Panc1 (cell line): ENCODE measurements at regions not wholly inside any gene's neighbourhood (a gene's known extent, or its start where the extent isn't known, plus 50 kb on each side); places are given as distances from the start of the nearest gene placed in this dataset.

Experiments
- ATAC-seq: fragments of 200-7000 bp; cut with Tn5 transposase; 2 replicates; pipeline ENCODE4 v1.9.1; 2020; ENCODE audit warnings: mild to moderate bottlenecking, moderate library complexity
- BruUV-seq: library from RNA; stranded (reverse); fragments of 400-500 nt; replicated peaks from 2 replicates; lab custom pipeline; 2021; lab: Mats Ljungman, UMichigan
- CTCF ChIA-PET: fragments of 300-600 bp; sonication (Branson Sonifier 250); formaldehyde crosslinking; loops from one replicate; lab custom pipeline; 2022; ENCODE audit warnings: antibody characterized with exemption; lab: Charles Lee
- POLR2A ChIA-PET: fragments of 300-600 bp; sonication (Branson Sonifier 250); formaldehyde crosslinking; loops from one replicate; lab custom pipeline; 2022; ENCODE audit warnings: antibody characterized with exemption; lab: Charles Lee
- DNase-seq: peaks from one replicate; pipeline ENCODE4 v3.0.0-alpha.2; 2010; ENCODE audit warnings: low read depth, low spot score
- H3K27ac ChIP-seq: 2 replicates; pipeline ENCODE4 v1.5.1; 2011; ENCODE audit warnings: mild to moderate bottlenecking, low read length, inconsistent platforms
- H3K27me3 ChIP-seq: fragments of 200-500 bp; sonication (Bioruptor generic); 2 replicates; pipeline ENCODE4 v1.6.0; 2014; ENCODE audit warnings: low read length, inconsistent platforms; ENCODE audit not compliant: control insufficient read depth, insufficient read depth
- H3K36me3 ChIP-seq: fragments of 200-500 bp; sonication (Bioruptor generic); 2 replicates; pipeline ENCODE4 v1.5.1; 2014; ENCODE audit warnings: inconsistent platforms, mild to moderate bottlenecking, low read length, moderate library complexity; ENCODE audit not compliant: control insufficient read depth, insufficient read depth
- H3K4me1 ChIP-seq: 2 replicates; pipeline ENCODE4 v1.5.1; 2011; ENCODE audit warnings: inconsistent platforms, mild to moderate bottlenecking, low read length, moderate library complexity; ENCODE audit not compliant: control insufficient read depth, insufficient read depth
- H3K4me3 ChIP-seq, 2 experiments: 2 replicates each; pipeline ENCODE4 v1.5.1; 2011 to 2012; ENCODE audit warnings: low read depth in 2 of 2, low read length in 2 of 2, mild to moderate bottlenecking in 2 of 2, inconsistent platforms in 1 of 2, moderate library complexity in 1 of 2
- H3K9me3 ChIP-seq: fragments of 200-500 bp; sonication (Bioruptor generic); 2 replicates; pipeline ENCODE4 v1.5.1; 2014; ENCODE audit warnings: low read depth, mild to moderate bottlenecking, inconsistent platforms, low read length, moderate library complexity; ENCODE audit not compliant: control insufficient read depth, insufficient read depth
- CTCF ChIP-seq: fragments of 450-650 bp; IDR thresholded peaks from 2 replicates; pipeline ENCODE4 v1.5.1; 2017; ENCODE audit warnings: mild to moderate bottlenecking
- POLR2AphosphoS5 ChIP-seq: IDR thresholded peaks from 2 replicates; pipeline ENCODE4 v1.6.1; 2012; ENCODE audit warnings: mild to moderate bottlenecking, low read depth, low read length, moderate library complexity
- REST ChIP-seq, 2 experiments: IDR thresholded peaks; 2 replicates each; pipeline ENCODE4 v1.6.1; 2011 to 2012; ENCODE audit warnings: low read depth in 2 of 2, control low read depth in 1 of 2, low read length in 1 of 2, mild to moderate bottlenecking in 1 of 2, moderate library complexity in 1 of 2; ENCODE audit not compliant: insufficient read depth in 1 of 2
- SIN3A ChIP-seq: IDR thresholded peaks from 2 replicates; pipeline ENCODE4 v1.6.1; 2012; ENCODE audit warnings: low read depth, mild to moderate bottlenecking, low read length, moderate library complexity, borderline replicate concordance; ENCODE audit not compliant: insufficient read depth
- TCF7L2 ChIP-seq: IDR thresholded peaks from 2 replicates; pipeline ENCODE4 v1.6.1; 2011; ENCODE audit warnings: mild to moderate bottlenecking, low read depth, low read length, inconsistent platforms
- in situ Hi-C: cut with HindIII; loops from 2 replicates; pipeline ENCODE4 v1.10.0; 2016; ENCODE audit warnings: low sequenced_read_pairs, low pct_unique_long_range_greater_than_20kb
- intact Hi-C: fragments of 100-400 bp; cut with micrococcal nuclease; formaldehyde crosslinking; loops from one replicate; pipeline ENCODE4 v1.10.0; 2022; ENCODE audit not compliant: unreplicated experiment

- no peaks in the 10 kb centered on the region; the same call in 1 of the 2 replicates for H3K4me1 ChIP-seq
- ChIA-PET POLR2A (interaction anchor here (0.5 kb wide), 1 partner anchor 164 kb away, joined by 5 read pairs; no protein-coding TSS in a partner anchor), CTCF (interaction anchor here (0.6 to 1.9 kb wide), 8 partner anchors 31 to 210 kb away, joined by 3 to 15 read pairs (median 4); no protein-coding TSS in a partner anchor)
- peak; percentile 22 for DNase-seq
- no TSS peak for BruUV-seq
- H3K36me3 ChIP-seq: no peaks in the 10 kb centered on the region
- in situ Hi-C loops: no loop called here
- no peaks in the 10 kb centered on the region for H3K27me3 ChIP-seq
- peak; percentile 93 for ATAC-seq
- TF ChIP-seq POLR2AphosphoS5 (no peak), SIN3A (no peak), REST (IDR thresholded peaks at IDR 0.05; ENCODE audit: insufficient read depth in 1 of 2, low read depth in 2 of 2, low read length in 1 of 2) (no peak), CTCF (peak; percentile 88)
- peak overlapping the region in 1 of 2 experiments; percentile 13; a peak in 2 of 4 replicates for H3K4me3 ChIP-seq
- H3K9me3 ChIP-seq: no peaks in the 10 kb centered on the region
- H3K27ac ChIP-seq: 0 out of 2 replicates have a peak overlapping the region, but pooled peaks have one; percentile 48
- intact Hi-C loops: loop anchor here (1.0 kb wide), 1 partner anchor 165 kb away; no protein-coding TSS in a partner anchor
These were observed 130.1 kb downstream of the SPTSSA start for GRCh38 chr14:34331728-34332623.

- no peak for ATAC-seq
- intact Hi-C loops: loop anchor here (1.0 kb wide), 1 partner anchor 166 kb away; no protein-coding TSS in a partner anchor
- H3K4me1 ChIP-seq: no peaks in the 10 kb centered on the region; the same call in 1 of the 2 replicates
- in situ Hi-C loops: no loop called here
- no TSS peak for BruUV-seq
- no peaks in the 10 kb centered on the region for H3K36me3 ChIP-seq
- TF ChIP-seq TCF7L2 (no peak), POLR2AphosphoS5 (no peak), REST (IDR thresholded peaks at IDR 0.05; ENCODE audit: insufficient read depth in 1 of 2, low read depth in 2 of 2, low read length in 1 of 2) (no peak), SIN3A (no peak), CTCF (no peak)
- no peaks in the 10 kb centered on the region for H3K27me3 ChIP-seq
- CTCF ChIA-PET: interaction anchor here (0.6 to 1.9 kb wide), 2 partner anchors 166 to 168 kb away, joined by 3 to 15 read pairs; no protein-coding TSS in a partner anchor
- no peaks in the 10 kb centered on the region for H3K9me3 ChIP-seq
- H3K27ac ChIP-seq: no peak overlapping the region
- POLR2A ChIA-PET: no interaction called here
- no peak overlapping the region for H3K4me3 ChIP-seq
- DNase-seq: no peak
These were observed 131.2 kb downstream of the SPTSSA start for GRCh38 chr14:34330846-34331245.
